Stimulated activated CD4-positive, alpha-beta T cell treated with anti-CD3 and anti-CD28 coated beads, TNF-alpha, amount 100 ng/mL, for 4 hours (primary cell): ENCODE measurements at regions not wholly inside any gene's neighbourhood (a gene's known extent, or its start where the extent isn't known, plus 50 kb on each side); places are given as distances from the start of the nearest gene placed in this dataset.

ENCODE experiments used
- DNase-seq, 3 experiments: peaks; one replicate each; pipeline ENCODE4 v3.0.0-alpha.2; 2020; ENCODE audit warnings: low read depth in 3 of 3

DNA sequence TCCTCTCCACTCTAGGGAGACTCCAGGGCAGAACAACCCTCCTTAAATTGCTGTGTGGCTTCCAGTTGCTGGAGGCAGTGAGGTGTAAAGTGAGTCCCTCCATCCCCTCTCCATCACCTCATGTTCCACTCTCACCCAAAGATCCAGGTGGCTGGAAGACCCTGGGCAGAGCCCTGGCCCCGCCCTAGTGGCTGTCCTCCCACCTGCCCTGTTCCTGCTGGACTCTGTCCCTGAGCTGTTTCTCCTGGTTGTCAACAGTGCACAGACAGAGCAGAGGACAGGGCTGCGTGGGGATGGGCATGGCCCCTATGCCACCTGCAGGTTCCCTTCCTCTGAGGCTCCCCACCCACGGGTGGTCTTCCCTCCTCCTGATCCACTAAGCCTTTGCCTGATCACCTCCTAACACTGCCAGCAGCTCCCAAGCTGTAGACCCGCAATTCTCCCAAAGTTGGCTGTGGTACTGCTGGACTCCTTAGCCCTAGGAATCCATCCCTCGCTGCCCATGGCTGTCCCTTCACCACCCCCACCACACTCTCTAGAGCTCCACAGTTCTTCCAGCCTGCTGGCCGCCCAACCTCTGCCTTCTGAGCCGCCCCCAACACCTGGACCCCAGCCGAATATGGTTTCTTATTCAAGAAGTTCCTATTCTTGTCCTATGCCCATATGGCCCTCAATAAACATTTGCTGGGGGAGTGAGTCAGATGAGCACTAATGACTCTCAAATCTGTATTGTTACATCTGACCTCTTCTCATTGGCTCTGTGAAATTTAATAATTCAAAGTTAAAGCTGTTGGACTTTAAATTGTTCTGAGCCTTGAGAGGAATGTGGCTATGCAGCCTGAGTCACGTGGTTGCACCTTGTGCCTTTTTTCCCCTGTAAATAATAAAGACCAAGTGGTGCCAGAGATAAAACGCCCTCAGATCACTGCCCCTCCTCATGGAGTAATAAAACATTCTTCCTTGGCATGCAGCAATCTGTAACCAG, 260.0 kb upstream of the HS6ST1 start:
- DNase-seq = no peak

DNA sequence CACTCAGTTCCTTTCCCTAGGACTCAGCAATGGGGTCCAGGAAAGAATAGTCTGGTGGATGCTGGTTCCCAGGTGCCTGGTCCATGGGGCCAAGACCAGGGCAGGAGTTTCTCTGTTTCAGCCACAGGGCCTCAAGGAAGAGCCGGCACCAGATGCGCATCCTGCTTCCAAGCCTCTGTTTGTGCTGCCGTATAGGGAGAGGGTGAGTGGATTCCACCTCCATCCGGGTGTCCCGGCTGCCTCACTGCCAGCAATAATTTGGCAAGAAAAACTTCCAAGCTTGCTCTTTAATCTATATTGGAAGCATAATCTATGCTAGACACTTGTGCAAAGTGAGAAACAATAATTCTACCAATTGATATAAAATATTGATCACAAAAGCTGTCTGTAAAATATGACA, 261.2 kb upstream of the HS6ST1 start:
- DNase-seq = no peak

DNA sequence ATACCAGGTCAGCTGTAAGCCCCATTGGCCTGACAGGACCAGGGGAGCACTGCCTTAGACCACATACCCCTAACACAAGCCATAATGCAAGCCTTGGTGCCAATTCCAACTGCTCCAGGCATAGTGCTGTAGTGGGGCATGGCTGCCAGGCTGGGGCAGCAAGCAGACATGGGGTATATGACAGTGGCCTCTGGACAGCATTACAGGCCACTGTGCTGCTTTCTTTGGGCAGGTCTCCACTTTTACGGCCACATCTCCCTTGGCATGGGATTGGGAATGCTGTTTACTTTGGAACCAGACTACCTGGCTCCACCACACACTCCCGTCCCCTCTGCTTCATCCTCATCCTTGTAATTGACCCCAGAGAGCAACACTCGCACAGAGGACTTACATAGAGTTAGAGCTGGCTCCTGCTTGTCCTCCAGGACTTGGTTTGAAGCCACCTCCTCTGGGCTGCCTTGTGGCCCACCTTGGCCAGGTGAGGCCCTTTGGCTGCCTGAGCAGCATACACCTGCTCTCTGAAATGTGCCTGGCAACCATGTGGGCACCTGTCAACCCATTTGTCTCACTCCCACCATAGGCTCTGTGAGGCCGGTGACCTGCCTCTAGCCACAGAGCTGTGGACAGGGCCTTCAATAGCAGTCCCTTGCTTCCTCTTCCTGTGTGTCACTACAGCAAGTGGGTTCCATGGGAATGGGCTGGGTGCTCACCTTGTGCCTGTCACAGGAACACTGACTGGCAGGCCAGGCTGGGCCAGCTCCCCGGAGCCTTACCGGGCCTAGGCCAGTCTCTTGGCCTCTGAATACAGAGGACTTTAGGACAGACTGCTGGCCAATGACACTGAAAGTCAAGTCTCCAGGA, 262.6 kb upstream of the HS6ST1 start:
- no peak for DNase-seq

DNA sequence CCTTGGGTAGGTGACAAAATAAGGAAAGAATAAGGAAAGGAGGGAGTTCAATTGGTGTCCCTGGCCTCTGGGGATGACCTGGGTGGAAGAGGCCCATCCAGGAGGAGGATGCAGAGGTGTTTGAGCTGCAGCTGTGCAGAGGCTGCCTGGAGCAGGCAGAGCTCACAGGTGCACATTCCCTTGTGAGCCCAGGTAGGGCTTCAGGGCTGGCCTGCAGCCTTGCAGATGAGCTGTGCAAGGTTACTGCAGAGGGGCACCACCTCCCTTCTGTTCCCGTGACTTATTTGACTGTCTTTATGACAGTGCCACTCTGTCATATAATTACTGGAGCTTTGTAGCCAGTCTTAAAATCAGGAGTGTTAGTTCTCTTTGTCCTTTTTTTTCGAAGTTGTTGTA, 263.2 kb upstream of the HS6ST1 start:
- DNase-seq = no peak

DNA sequence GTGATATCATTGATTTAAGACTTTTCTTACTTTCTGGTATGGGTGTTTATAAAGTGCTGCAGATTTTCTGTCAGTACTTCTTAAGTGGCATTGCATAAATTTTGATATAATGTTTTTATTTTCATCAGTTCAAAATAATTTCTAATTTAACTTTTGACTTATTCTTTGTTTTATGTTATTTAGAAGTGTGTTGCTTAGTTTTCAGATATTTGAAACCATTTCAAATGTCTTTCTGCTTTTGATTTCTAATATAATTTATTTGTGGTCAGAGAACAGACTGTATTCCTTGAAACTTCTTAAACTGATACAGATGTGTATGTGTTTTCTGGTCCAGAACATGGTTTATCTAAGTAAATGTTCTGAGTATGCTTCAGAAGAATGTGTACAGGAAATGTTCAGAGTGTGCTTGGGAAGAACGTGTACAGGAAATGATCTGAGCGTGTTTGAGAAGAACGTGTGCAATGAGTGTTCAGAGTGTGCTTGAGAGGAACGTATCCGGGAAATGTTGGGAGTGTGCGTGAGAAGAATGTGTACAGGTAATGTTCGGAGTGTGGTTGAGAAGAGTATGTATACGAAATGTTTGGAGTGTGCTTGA, 265.7 kb upstream of the HS6ST1 start:
- no peak for DNase-seq

DNA sequence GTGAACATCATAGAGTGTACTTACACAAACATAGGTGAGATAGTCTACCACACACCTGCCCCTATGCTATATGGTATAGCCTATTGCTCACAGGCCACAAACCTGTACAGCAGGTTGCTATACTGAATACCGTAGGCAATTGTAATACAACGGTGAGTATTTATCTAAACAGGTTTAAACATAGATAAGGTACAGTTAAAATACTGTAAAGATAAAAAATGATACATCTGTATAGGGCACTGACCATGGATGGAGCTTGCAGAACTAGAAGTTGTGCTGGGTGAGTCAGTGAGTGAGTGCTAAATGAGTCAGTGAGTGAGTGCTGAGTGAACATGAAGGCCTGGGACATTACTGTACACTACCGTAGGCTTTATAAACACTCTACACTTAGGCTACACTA, 267.0 kb upstream of the HS6ST1 start:
- no peak for DNase-seq

DNA sequence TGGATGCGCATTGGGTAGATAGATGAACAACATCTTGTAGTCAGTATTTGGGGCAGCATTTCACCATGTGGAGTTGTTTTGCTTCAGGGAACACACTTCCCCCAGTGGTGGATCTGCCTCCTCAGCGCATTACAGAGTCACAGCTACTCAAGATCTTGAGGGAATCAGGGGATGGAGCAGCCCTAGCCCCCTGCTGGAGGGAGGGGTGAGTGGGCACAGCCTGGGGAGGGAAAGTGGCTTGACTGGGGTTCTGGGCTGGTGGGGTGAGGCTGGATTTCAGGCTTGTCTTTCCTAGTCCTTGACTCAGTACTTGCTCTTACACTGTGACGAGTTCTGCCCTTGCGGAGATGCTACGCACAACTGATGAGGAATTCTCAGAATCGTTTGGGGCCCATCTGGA, 271.0 kb upstream of the HS6ST1 start:
- no peak for DNase-seq

DNA sequence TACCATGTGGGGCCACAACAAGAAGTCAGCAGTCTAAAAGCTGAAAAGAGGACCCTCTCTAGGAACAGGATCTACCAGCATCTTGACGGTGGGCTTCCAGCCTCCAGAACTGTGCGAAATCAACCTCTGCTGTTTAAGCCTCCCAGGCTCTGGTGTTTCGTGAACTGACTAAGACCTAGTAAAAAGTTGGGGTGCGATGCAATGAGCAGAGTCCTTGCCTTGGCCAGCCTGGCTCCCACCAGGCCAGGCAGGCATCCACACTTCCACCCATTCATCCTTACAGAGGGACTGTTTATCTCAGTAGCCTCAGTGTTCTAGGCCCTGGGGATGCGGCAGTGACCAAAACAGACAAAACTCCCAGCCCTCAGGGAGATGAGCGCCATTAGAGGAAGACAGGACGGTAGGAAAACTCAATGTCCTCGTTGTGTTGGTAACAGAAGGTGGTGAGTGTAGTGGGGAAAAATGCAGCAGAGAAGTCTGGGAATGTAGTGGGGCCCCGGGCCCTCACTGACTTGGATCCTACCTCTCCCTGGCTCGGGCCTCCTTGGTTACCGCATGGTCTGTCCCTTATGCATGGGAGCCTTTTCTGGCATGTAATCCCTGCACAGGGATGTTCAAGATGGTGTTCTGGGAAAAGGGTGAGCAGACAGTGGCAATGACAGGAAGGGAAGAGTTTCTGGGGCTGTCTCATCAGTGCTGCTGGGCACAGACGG, 271.8 kb upstream of the HS6ST1 start:
- no peak for DNase-seq

DNA sequence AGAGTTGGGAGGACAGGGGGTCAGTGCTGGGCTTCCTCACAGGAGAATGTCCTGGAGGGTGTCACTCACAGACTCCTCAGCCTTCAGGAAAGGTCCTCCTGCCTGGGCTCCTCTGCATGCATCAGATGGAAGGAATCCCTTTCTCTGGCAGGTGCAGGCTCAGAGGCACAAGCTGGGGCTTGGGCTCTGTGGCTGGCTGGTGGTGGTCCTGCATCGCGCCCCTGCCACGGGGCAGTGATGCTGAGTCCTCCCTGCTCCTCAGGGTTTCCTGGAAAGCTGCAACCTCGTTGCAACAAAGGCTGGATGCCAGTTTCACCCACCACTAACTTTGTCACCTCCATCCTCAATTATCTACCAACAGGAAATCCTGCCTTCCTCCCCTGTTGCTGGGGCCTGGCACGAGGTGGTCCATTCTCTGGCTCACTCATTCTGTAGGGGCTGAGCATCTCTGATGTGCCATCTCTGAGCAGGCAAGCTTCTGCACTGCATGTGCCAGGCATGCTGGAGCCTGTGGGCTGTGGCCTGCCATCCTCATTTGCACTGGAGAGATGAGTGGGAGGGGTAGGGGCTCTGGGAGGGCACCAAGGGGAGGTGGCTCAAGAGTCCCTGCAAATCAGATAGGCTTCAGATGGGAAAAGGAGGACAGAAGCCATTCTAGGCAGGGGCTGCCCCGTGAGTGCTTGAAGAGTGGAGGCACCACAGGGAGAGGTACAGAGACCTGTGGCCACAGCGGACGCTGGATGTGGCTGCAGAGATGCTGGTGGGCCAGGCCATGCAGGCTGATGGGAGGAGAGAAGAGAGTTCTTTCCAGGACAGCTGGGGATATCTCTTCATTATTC, 272.6 kb upstream of the HS6ST1 start:
- DNase-seq = no peak

DNA sequence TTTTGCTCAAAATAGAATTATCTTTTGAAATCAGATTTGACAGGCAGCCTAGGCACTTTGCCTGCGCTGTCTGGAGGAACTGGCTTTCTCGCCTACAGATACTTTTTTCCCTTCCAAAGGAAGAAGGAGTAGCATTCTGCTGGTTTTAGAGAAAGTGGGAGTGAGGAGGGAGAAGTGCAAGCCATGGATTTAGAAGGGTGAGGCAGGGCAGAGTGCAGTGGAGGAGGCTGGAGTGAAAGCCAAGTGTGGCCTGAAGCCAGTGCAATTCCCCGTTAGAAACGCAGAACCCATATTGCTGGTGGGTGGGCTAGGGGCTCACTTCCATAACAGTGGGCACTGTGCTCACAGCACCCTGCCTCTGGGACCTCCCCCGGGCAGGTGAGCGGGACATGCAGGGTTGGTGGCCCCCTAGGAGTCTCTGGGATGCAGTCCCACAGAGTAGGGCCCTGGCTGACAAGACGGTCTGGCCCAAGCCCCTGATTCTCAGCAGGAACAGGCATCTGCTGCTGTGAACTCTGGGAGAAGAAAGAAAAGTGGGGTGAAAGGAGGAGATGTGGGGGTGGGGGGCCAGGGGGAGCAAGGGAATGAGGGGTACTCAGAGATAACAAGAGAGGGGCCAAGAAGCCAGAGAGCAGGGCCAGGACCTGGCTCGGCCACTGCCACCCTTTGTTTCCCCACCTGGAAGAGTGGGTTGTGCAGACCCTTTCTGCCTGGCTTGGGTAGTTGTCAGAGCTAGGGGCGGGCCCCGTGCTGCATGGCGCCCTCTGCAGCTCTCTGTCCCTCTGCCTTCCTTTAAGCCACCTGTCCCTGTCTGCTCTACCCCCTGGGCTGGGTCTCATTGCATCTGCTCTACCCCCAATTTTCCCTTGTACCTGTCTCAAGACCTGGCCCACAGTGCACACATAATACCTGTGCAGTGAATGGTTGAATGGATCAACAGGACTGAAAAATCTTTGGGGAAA, 273.5 kb upstream of the HS6ST1 start:
- DNase-seq = no peak

DNA sequence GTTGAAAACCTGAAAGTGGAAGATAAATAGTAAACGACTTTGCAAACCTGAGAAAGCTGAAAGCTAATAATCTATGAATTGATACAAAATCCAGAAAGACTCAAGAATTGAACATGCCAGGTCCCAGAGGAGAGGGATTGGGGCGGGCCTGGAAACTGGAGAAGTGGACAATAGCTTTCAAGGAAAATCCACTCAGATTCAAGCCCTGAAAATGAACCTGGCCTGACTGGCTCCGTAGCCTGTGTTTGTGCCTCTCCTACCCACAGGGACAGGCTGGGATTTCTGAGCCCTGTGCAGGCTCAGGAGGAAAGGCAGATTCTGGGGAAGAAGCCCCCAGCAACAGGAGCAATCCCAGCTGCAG, 274.8 kb upstream of the HS6ST1 start:
- DNase-seq = no peak

DNA sequence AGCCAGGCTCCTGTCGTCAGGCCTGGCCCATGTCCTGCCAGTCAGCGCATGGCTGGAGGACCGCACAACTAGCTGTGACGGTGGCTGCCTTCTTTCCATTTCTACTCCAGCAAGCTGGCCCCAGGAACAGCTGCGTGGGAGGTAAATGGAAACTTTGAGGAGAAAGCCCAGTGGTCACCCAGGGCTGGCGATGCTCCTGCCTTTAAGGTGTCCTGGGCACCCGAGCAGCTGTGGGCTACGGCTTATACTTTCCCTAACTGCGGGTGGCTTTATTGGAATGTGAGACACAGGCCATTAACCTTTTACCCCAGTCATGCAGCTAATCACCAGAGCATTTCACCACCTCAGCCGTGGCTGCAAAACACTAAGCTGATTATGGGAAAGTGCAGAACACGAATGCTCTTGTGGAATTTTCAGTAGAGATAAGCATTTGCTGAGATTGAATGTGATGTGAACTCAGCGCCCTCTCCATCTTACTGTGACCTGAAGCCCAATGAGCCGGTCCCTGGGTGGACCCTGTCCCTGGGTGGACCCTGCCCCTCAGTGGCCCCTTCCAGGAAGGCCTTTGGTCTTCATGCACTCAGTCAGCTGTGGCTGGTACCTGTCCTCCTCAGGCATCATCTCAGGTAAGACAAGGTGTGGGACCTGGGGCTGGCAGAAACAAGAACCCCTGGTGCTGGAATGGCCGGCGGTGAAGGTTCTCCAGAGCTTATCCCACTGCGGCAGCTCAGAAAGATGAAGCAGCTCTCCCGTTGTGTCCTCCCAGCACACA, 275.4 kb upstream of the HS6ST1 start:
- DNase-seq = no peak

DNA sequence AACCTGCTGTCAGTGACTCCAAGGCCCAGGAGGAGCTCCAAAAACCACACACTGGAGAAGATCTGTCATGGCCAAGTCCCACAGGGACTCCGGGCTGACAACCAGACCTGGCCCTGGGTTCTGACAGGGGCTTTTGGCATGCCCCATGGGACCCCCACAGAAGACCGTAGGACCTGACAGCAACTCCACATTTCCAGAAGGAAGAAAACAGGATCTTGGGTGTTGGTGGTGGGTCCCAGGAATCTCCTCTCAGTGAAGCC, 275.9 kb upstream of the HS6ST1 start:
- DNase-seq = no peak

DNA sequence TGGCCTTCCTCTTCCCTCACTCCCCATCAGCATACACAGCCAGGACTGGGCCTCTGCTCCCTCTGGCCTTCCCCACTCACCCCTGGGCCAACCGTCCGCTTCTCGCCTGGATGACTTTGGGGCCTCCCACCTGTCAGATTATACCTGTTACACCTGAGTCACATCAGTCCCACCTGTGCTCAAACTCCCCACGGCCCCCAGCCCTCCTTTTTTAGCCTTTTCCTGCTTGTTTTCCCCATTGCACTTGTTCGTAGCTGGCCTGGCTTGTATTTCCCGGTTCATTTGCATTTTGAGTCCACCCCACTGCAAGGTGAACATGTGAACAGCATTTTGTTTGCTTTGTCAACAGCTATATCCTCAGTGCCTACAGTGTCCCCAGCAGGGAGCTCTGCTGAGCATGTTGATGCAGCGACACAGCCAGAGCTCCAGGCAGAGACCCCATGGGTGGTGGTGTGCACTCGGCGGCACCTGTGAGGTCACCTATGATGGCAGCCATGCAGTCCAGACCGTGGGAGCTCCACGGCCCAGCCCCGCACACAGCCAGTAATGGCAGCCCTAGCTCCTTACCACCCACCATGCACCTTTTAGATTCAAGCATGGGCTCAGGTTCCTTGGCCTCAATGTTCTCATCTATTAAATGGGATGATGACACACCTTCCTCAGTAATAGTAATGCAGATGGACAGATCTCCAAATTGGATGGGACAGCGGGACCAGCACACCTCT, 276.4 kb upstream of the HS6ST1 start:
- no peak for DNase-seq

DNA sequence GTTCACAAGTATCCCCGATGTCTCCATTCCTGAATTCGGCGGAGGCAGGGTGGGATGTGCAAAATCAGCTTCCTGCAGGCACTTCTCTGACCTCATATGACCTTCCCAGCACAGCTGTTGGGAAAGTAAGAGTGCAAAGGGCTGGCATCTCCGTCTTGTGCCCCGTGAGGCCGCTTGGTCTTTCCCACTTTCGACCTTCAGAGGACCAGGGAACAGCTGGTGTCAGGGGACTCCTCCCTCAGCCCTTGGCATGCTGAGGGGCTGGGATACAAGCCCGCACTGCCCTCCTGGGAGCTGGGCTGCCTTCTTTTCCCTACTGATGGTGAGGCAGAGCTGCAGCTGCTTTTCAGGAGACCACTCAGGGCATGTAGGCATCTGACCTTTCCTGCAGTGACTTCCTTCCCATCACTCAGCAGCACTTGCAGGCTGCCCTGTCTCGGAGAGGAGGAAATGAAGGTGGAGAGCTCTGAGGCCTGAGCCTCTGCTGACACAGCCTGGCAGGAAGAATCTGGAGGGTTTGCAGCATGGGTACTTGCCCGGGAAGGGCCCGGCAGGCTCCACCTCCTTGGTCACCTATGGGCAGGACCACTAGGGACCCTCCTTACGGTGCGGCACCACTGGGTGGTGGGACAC, 277.2 kb upstream of the HS6ST1 start:
- no peak for DNase-seq

DNA sequence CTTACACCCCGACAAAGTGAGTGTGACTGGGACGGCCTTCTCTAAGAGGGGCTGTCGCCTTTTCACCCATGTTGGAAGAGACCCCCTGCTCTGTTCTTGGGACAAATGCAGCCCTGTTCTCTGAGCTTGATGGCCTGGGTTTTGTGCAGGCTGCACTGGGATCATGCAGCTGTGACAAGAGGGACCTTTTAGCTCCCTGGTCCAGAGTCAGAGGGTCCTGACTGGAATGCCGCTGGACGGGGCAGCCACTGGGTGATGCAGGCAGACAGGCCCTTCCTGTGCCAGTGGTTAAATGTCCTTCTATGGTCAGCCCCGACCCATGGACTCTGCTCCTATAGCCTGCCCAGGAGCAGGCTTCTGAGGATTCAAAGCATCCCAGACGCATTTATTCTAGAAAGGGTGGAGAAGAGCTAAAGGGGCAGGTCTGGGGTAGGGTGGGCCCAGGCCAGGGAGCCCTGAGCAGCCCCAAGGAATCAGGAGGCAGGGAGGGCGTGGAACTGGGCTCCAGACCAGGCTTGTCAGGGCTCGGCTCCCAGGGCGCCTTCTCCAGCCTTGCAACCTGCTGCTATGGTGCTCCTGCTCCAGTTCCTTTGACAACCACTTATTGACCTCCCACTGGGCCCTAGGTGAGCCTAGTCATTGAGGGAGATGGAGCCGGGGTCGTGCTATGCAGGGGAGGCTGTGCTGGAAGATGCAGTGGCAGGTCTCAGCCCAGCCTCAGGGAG, 277.9 kb upstream of the HS6ST1 start:
- DNase-seq = no peak

DNA sequence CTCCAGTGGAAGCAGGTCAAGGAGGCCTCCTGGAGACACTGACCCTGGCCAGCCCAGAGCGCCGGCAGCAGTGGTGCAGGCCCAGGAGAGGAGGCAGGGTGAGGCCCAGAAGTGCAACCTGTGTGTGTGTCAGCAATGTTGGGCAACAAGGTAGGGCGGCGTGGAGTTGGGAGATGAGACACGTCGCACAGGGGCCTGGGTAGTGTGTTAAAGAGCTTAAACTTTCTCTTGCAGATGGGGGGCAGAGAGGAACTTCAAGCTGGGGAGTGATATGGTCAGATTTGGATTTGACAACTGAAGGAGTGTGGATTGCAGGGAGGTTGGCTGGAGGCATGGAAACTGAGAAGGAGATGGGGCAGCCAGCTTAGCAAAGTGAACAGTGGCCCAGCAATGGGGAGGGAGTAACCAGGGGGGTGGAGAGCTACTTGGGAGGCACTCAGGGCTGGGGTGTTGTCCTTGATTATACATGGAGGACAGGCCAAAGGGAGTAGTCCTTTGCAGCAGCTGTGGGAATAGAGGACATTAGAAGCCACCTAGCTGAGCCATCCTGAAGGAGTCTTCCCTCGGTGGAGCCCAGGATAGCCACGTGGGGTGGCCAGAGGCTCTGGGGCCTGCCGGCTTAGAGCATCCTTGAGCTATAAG, 278.6 kb upstream of the HS6ST1 start:
- DNase-seq = no peak
